ENCODE measurements at regions not wholly inside any gene's neighbourhood (a gene's known extent, or its start where the extent isn't known, plus 50 kb on each side); places are given as distances from the start of the nearest gene placed in this dataset.
"Not testable (repeated sequence)": the region's sequence is repeated elsewhere in the genome, so short reads cannot be mapped to it uniquely, and the experiment has no call there.

DNA sequence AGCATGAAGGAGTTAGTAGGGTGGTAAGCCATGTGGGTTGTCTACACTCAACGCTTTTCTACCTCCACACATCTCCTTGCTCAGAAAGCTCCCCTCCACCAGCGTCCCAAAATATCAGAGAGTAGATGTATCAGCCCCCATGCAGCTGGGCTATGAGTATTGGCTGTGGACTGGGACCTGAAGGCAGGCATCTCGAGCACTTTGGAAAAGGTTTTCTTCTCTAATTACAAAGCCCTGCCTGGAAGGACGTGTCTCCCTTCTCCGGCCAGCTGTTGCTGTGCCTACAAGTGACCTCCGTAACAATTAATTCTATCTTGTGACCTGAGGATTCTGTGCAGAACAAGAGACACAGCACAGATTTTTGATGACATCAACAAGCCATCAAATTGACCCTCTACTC, 142.0 kb upstream of the RUNX1 start:
- TF ChIP-seq, protein P1, sequence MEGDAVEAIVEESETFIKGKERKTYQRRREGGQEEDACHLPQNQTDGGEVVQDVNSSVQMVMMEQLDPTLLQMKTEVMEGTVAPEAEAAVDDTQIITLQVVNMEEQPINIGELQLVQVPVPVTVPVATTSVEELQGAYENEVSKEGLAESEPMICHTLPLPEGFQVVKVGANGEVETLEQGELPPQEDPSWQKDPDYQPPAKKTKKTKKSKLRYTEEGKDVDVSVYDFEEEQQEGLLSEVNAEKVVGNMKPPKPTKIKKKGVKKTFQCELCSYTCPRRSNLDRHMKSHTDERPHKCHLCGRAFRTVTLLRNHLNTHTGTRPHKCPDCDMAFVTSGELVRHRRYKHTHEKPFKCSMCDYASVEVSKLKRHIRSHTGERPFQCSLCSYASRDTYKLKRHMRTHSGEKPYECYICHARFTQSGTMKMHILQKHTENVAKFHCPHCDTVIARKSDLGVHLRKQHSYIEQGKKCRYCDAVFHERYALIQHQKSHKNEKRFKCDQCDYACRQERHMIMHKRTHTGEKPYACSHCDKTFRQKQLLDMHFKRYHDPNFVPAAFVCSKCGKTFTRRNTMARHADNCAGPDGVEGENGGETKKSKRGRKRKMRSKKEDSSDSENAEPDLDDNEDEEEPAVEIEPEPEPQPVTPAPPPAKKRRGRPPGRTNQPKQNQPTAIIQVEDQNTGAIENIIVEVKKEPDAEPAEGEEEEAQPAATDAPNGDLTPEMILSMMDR (conservative IDR thresholded peaks at IDR 0.05): no peak
- Mint-ChIP-seq H3K4me1 (peaks cover 12% of the 10 kb centered on the region), H3K36me3 (ENCODE audit: low read depth) (peaks cover 4% of the 10 kb centered on the region), H3K27me3 (ENCODE audit: low read depth) (no peaks in the 10 kb centered on the region), H3K9me3 (peaks cover 11% of the 10 kb centered on the region), H3K27ac (ENCODE audit: unreplicated experiment) (no peak overlapping the region), H3K4me3 (no peak overlapping the region)
- DNase-seq (ENCODE audit: low read depth, low spot score): no peak

DNA sequence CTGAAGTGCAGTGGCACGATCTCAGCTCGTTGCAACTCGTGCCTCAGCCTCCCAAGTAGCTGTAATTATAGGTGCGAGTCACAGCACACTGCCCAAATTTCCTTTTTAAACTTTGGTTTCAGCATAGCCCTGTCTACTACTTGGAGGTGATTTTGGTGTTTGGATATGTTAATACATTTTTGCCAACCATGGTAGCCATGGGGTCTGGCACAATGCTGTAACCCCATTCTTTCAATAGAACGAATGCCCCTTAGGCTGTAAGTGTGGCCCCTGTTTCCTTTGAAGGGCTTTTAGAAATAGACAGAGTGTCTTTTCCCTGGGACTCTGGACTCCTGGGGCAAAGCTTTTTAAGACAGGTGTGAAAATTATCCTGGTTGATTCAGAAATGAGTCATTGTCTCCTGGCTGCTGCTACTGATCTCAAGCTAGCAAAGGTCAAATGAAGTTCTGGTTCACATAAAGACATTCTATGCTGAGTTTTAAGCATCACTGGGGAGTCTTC, 141.1 kb upstream of the RUNX1 start:
- Mint-ChIP-seq H3K27me3 (ENCODE audit: low read depth) (no peaks in the 10 kb centered on the region), H3K4me3 (no peak overlapping the region), H3K36me3 (ENCODE audit: low read depth) (peaks cover 4% of the 10 kb centered on the region), H3K9me3 (peaks cover 10% of the 10 kb centered on the region), H3K27ac (ENCODE audit: unreplicated experiment) (no peak overlapping the region), H3K4me1 (peaks cover 12% of the 10 kb centered on the region)
- no peak for DNase-seq (ENCODE audit: low read depth, low spot score)
- TF ChIP-seq, protein P1 (conservative IDR thresholded peaks at IDR 0.05): no peak

GRCh38 chr21:35189077-35189863, 140.2 kb upstream of the RUNX1 start:
- H3K27ac Mint-ChIP-seq (ENCODE audit: unreplicated experiment): no peak overlapping the region
- peaks cover 12% of the 10 kb centered on the region for H3K4me1 Mint-ChIP-seq
- peaks cover 2% of the 10 kb centered on the region for H3K36me3 Mint-ChIP-seq (ENCODE audit: low read depth)
- TF ChIP-seq, protein P1 (conservative IDR thresholded peaks at IDR 0.05): no peak
- H3K4me3 Mint-ChIP-seq: no peak overlapping the region
- peaks cover 8% of the 10 kb centered on the region for H3K9me3 Mint-ChIP-seq
- H3K27me3 Mint-ChIP-seq (ENCODE audit: low read depth): no peaks in the 10 kb centered on the region
- no peak for DNase-seq (ENCODE audit: low read depth, low spot score)

DNA sequence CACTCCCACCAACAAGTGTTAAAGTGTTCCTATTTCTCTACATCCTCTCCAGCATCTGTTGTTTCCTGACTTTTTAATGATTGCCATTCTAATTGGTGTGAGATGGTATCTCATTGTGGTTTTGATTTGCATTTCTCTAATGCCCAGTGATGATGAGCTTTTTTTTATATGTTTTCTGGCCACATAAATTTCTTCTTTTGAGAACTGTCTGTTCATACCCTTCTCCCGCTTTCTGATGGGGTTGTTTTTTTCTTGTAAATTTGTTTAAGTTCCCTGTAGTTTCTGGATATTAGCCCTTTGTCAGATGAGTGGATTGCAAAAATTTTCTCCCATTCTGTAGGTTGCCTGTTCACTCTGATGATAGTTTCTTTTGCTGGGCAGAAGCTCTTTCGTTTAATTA, 134.3 kb upstream of the RUNX1 start:
- H3K27me3 Mint-ChIP-seq (ENCODE audit: low read depth); H3K27ac Mint-ChIP-seq (ENCODE audit: unreplicated experiment); H3K9me3 Mint-ChIP-seq; H3K4me1 Mint-ChIP-seq; H3K4me3 Mint-ChIP-seq; DNase-seq (ENCODE audit: low read depth, low spot score); H3K36me3 Mint-ChIP-seq (ENCODE audit: low read depth): not testable (repeated sequence)

DNA sequence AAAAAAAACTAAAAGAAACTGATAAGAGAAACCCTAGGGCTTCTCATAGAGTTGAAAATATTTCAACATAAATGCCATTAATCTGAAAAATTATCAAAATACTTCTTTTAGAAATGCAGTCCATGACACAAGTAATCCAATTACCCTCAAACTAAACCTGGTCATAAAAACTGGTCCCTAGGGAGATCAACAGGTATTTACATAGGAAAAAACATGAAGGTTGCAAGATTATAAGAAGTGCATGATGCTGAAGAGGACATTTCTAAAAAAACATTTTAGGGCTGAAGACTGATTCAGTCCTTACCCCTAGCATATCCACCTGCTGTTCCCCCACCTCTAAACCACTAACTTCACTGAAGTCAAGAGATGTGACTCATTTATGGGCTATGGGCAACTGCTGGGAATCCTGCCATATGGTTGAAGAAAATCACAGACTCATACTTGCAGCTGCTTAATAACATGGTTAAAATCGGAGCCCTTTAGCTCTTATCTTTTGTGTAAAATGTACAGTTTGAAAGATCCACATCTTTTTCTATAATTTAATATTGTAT, 131.0 kb upstream of the RUNX1 start:
- H3K4me1 Mint-ChIP-seq: no peaks in the 10 kb centered on the region
- no peak for DNase-seq (ENCODE audit: low read depth, low spot score)
- no peak overlapping the region for H3K4me3 Mint-ChIP-seq
- TF ChIP-seq, protein P1 (conservative IDR thresholded peaks at IDR 0.05): no peak
- H3K36me3 Mint-ChIP-seq (ENCODE audit: low read depth): peaks cover 4% of the 10 kb centered on the region
- H3K9me3 Mint-ChIP-seq: peaks cover 9% of the 10 kb centered on the region
- no peaks in the 10 kb centered on the region for H3K27me3 Mint-ChIP-seq (ENCODE audit: low read depth)
- H3K27ac Mint-ChIP-seq (ENCODE audit: unreplicated experiment): no peak overlapping the region

GRCh38 chr21:35178827-35179226, 129.7 kb upstream of the RUNX1 start:
- TF ChIP-seq, protein P1 (conservative IDR thresholded peaks at IDR 0.05): no peak
- Mint-ChIP-seq H3K4me3 (no peak overlapping the region), H3K27me3 (ENCODE audit: low read depth) (no peaks in the 10 kb centered on the region), H3K36me3 (ENCODE audit: low read depth) (peaks cover 2% of the 10 kb centered on the region), H3K4me1 (no peaks in the 10 kb centered on the region), H3K9me3 (peaks cover 6% of the 10 kb centered on the region), H3K27ac (ENCODE audit: unreplicated experiment) (no peak overlapping the region)
- DNase-seq (ENCODE audit: low read depth, low spot score): no peak
